ENCODE measurements at regions not wholly inside any gene's neighbourhood (a gene's known extent, or its start where the extent isn't known, plus 50 kb on each side); places are given as distances from the start of the nearest gene placed in this dataset.

GRCh38 chr6:22621701-22622100 is 52.3 kb downstream of the HDGFL1 start:
- DNase-seq = no peak

GRCh38 chr6:22622351-22622750 is 53.0 kb downstream of the HDGFL1 start:
- DNase-seq = no peak

- DNase-seq = no peak
Measured at GRCh38 chr6:22622813-22623212, 53.4 kb downstream of the HDGFL1 start.

- DNase-seq = no peak
Measured at GRCh38 chr6:22627644-22628043, 58.3 kb downstream of the HDGFL1 start.

GRCh38 chr6:22631091-22631490 is 61.7 kb downstream of the HDGFL1 start:
- DNase-seq = no peak

- DNase-seq = no peak
Measured at GRCh38 chr6:22632581-22633145, 63.3 kb downstream of the HDGFL1 start.

GRCh38 chr6:22636452-22636851 is 67.1 kb downstream of the HDGFL1 start:
- no peak for DNase-seq

GRCh38 chr6:22637782-22638181 is 68.4 kb downstream of the HDGFL1 start:
- no peak for DNase-seq

GRCh38 chr6:22638320-22638719 is 69.0 kb downstream of the HDGFL1 start:
- DNase-seq = no peak

- DNase-seq = no peak
Measured at GRCh38 chr6:22642254-22642653, 72.9 kb downstream of the HDGFL1 start.

- no peak for DNase-seq
Measured at GRCh38 chr6:22643780-22644179, 74.4 kb downstream of the HDGFL1 start.

- no peak for DNase-seq
Measured at GRCh38 chr6:22647719-22648118, 78.4 kb downstream of the HDGFL1 start.

GRCh38 chr6:22651731-22652130 is 82.4 kb downstream of the HDGFL1 start:
- no peak for DNase-seq

- DNase-seq = no peak
Measured at GRCh38 chr6:22653980-22654610, 84.7 kb downstream of the HDGFL1 start.

GRCh38 chr6:22656706-22657351 is 87.5 kb downstream of the HDGFL1 start:
- DNase-seq = no peak

GRCh38 chr6:22657352-22657980 is 88.1 kb downstream of the HDGFL1 start:
- DNase-seq = no peak

- no peak for DNase-seq
Measured at GRCh38 chr6:22658183-22658582, 88.8 kb downstream of the HDGFL1 start.

GRCh38 chr6:22658934-22659333 is 89.6 kb downstream of the HDGFL1 start:
- no peak for DNase-seq

GRCh38 chr6:22664968-22665367 is 95.6 kb downstream of the HDGFL1 start:
- no peak for DNase-seq

GRCh38 chr6:22666021-22666420 is 96.7 kb downstream of the HDGFL1 start:
- DNase-seq = no peak

- no peak for DNase-seq
Measured at GRCh38 chr6:22666586-22666985, 97.2 kb downstream of the HDGFL1 start.

- DNase-seq = no peak
Measured at GRCh38 chr6:22667855-22668254, 98.5 kb downstream of the HDGFL1 start.

- no peak for DNase-seq
Measured at GRCh38 chr6:22668307-22668706, 98.9 kb downstream of the HDGFL1 start.

GRCh38 chr6:22668717-22669116 is 99.4 kb downstream of the HDGFL1 start:
- DNase-seq = no peak
